GM18907 (cell line): ENCODE measurements at regions not wholly inside any gene's neighbourhood (a gene's known extent, or its start where the extent isn't known, plus 50 kb on each side); places are given as distances from the start of the nearest gene placed in this dataset.
A peak's percentile ranks its signal among the peaks of the same experiment; 100 is the strongest.

Source experiments
- ATAC-seq: cut with Tn5 transposase; IDR thresholded peaks from one replicate; pipeline ENCODE4 v1.9.1; 2021; ENCODE audit warnings: mild to moderate bottlenecking, moderate library complexity; ENCODE audit not compliant: unreplicated experiment

DNA sequence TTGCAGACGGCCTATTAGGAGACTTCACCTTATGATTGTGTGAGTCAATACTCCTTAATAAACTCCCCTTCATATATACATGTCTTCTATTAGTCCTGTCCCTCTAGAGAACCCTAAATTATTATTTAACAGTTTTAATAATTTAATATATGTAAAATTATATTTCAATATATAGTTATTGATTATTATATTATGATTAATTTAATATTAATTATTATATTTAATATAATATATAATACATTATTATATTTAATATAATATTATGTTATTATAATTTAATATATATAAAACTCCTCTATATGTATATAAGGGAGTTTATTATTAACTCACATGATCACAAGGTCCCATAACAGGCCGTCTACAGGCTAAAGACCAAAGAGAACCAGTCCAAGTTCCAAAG lies 533.2 kb downstream of the ARAP2 start:
- ATAC-seq, result no peak

DNA sequence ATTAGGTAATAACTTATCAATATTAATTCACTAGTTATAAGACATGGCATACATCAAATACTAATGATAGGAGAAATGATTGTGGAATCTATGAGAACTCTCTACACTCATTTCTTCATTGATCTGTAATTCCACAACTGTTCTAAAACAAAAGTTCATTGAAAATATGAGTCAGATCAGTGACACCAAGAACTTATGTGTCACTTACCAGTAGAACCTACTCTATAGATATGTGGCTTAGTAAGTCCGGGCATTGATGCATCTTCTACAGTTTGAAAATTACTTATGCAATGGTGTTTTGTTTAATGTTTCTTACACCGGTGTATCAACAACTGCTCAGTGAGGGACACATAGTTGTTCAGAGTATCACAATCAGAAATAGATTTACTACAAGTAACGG lies 520.3 kb downstream of the ARAP2 start:
- no peak for ATAC-seq

DNA sequence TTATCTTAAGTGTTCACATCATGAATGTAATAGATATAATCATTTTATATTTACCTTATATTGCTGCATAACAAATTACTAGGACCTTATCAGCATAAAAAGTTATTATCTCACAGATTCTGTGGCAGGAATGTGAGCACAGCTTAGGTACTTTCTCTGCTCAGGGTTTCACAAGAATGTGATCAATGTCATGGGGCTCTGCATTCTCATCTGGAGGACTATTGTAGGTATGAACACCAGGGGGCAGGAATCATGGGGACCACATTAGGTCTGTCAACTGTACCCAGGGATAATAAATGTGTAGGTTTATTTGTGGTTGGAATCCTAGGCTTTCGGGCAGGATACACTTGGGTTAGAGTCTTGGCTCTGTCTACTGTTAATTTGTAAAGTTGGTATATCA lies 519.2 kb downstream of the ARAP2 start:
- peak; percentile 44 for ATAC-seq

DNA sequence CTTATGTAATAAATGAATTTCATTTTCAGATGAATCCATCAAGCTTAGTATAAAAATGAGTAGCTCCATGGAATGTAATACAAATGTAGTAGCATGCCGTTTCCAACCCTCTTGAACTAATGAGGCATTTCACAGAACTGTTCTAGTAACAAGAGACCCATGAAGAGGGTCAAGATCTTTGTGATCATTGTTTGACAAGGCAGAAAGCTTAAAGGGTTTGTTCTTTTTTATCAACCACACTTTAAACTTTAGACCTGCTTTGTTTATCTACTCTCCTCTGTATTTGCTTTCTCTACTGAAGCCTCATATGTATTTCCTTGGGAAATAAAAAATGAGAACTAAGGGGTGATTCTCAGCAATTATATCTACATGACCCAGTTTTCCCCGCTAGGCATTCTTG lies 513.9 kb downstream of the ARAP2 start:
- no peak for ATAC-seq

DNA sequence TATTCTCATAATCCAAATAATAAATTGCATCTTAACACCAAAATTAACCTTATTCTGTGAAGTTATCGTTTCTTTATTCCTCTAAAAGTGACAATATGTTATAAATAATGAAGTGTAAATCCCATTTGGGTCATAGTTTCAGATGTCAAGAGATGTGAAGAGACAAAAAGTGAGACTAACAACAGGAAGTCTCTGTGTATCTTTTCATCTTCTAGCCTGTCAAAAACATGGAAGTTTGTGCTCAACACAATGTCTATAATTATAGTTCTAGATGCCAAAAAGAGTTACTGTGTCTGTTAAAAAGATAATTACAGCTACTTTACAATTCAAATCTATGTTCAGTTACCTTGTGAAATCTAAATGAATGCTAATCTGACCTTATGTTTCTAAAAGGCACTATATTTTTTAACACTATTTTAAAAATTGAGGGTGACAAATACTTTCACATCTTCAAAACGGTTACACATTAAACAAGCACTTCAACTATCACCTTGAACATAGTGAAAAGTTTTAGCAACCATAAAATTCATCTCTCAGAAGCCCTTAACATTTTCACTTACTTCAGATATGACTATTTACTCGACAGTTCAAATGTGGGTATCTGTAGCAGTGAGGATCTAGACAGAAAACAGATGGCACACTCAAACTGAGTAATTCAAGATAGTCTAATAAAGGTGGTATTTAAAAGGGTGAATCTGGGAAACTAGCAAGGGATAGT lies 509.8 kb downstream of the ARAP2 start:
- peak; percentile 80 for ATAC-seq

DNA sequence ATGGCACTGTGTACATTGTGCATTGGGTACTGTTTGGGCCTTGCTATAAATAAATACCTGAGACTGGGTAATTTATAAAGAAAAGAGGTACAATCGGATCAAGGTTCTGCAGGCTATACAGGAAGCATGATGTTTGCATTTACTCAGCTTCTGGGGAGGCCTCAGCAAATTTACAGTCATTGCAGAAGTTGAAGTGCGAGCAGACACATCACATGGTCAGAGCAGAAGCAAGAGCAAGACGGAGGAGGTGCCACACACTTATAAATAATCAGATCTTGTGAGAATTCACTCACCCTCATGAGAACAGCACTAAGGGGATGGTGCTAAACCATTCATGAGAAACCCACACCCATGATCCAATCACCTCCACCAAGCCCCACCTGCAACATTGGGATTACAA lies 505.0 kb downstream of the ARAP2 start:
- no peak for ATAC-seq

DNA sequence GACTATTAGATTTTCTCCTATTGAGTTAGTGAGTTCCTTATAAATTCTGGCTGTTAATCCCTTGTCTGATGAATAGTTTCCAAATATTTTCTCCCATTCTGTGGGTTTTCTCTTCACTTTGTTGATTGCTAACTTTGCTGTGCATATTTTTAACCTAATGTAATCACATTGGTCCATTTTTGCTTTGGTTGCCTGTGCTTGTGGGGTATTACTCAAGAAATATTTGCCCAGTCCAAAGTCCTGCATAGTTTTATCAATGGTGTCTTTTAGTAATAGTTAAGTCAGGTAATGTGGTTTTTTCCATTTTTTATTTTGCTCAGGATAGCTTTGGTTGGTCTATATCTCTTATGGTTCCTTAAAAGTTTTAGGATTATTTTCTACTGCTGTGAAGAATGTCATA lies 490.3 kb downstream of the ARAP2 start:
- ATAC-seq, result no peak

DNA sequence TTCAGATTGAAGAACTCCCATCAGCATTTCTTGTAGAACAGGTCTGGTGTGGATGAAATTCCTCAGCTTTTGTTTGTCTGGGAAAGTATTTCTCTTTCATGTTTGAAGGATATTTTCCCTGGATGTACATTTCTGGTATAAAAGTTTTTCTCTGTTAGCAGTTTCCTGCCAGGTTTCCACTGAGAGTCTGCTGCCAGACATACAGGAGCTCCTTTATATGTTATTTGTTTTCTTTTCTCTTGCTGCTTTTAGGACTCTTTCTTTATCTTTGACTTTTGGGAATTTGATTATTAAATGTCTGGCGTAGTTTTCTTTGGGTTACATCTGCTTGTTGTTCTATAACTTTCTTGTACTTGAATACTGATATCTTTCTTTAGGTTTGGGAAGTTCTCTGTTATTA lies 486.5 kb downstream of the ARAP2 start:
- ATAC-seq, result no peak

DNA sequence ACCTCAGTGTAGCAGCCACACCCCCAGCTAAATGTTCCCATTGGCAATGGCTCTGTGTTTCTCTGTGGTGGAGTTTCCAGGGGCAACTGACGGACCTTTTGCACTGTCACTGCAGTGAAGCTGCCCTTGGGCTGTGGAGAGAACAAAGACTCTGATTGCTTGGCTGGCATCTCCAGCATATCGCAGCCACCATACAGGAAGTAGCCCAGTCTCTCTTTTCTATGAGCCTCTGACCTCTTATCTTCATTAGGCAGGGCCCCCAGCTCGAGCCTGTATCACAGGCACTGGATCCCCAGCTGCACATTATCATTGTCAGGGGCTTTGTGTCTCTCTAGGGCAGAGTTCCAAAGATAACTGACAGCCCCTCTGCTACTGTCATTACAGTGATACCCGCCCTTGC lies 483.5 kb downstream of the ARAP2 start:
- ATAC-seq, result no peak

DNA sequence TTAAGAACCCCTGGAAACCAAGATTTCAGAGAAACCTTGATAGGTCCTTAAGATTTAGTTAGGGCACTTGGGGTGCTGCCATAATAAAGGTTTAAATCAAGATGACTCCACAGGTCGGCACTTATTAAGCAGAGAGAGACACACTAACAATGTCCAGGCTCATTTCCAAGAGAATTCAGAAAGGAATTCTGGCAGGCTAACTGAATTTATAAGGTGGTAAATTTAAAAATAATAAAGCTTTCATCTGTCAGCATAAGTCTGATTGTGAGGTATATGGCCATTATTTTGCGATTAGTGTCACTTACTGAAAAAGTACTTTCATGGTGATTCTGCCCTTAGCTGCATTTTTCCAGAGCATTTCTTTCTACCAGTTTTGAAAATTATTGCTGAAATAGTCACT lies 472.7 kb downstream of the ARAP2 start:
- ATAC-seq, result no peak

DNA sequence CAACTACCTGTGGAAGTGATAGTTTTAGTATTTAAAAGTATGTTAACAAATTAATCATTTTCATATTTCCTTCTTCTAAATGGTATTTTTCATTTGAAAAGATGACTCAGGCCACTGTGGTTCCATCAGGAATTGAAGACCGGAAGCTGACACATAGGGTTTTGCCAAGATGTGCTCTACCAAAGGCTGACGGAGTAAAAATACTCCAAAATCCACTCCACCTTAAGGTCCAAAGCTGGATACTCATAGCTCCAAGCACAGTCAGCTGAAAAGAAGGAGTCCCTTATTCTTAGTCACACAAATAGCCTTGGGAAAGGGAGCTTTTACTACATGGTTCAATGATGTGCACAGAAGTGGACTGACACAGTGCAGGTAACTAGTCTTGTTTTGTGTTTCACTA lies 472.0 kb downstream of the ARAP2 start:
- ATAC-seq, result no peak

DNA sequence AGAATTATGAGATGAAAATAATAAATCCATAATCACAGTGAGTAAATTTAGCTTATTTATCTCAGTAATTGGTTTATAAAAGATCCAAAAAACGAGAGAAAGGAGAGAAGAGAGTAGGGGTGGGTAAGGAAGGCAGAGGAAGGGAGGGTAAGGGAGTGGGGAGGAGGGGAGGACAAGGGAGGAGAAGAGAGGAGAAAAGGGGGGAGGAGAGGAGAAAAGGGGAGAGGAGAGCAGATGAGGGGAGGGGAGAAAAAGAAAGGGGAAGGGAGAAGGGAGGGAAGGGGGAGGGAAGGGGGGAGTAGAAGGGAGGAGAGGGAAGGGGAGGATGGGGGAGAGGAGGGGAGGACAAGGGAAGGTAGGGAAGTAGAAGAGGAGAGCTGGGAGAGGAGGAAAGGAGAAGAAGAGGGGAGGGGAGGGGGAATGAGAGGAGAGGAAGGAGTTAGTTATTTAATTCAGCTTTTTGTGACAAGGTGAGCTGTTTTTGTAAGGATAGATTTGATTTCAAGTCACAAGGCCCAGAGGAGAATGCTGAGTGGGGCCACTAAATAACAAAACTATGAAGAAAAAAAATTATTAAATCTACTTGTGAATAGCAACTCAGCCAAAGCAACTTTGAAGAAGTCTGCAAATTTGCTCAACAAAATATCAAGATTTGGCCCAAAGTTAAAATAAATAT lies 454.3 kb downstream of the ARAP2 start:
- ATAC-seq, result no peak

DNA sequence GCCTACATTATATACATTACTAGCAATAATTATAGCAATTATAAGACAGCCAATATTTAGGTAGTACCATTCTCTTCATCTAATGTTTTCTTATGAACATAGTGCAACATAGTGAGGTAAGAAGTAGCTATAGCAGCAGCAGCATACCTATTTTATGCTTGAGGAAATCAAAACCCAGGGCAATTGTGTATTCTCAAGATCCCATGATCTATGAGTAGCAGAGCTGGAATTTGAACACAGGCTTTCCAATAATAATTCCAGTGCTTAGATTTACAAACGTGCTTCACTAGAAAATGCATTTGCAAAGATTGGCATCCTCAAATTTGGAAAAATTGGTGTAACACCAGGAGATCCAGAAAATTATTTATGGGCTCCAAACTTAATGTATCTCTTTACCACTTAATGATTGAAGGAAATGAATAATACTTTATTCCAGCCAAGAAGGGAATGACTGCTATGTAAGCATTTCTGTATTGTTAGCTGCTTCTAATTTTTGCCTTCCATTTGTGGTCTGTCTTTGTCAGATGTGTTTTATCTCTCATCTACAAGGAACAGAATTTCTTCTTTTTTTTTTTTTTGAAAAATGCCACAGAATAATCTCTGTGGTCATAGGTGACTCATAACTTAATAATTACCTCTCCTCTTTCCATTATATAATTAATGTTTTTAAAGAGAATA lies 451.1 kb downstream of the ARAP2 start:
- ATAC-seq, result no peak

DNA sequence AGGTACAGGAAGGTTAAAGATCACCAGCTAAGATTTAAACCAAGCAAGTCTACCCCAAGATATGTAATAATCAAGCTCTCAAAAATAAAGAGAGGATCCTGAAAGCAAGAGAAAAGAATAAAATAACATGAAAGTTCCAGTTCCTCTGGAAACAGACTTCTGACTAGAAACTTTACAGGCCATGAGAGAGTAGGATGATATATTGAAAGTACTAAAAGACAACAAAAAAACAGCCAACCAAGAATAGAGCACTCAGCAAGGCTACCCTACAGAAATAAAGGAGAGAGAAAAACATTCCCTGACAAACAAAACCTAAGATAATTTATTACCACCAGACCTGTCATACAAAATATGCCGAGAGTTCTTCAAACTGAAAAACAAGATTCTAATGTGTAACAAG lies 450.5 kb downstream of the ARAP2 start:
- ATAC-seq, result no peak

DNA sequence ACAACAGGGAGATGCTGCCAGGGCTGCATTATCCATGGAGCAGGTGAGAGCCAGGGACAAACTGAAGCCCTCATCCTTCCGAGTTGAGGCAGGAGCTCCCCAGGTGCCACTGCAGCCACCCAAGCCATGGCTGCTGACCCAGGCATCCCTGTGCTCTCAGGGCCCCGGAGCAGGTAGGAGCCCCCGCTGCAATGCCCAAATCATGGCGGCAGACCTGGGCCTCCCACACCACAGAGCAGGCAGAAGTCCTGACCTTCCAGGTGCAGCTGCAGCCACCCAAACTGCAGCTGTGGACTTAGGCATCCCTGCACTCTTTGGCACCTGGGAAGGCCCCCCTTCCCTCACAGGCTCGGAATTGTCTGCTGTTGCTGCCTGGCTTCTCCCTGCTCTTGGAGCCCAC lies 443.6 kb downstream of the ARAP2 start:
- no peak for ATAC-seq

DNA sequence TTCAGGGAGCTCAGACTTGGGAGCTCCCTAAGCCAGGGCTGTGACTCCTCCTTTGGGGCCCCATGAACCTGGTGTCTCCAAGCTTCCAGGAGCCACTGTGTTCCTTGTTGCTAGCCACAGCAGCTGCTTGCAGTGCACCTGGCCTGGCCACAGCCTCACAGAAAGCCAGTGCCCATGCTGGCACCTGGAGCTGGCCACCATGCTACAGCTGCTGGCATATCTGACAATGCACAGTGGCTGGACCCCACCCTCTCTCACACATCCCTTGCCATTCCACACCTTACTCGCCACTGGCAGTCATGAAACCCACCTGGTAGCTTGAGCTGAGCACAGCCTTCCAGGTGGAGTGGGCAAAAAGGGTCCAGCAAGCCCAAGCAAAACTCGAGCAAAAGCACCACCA lies 441.7 kb downstream of the ARAP2 start:
- no peak for ATAC-seq

DNA sequence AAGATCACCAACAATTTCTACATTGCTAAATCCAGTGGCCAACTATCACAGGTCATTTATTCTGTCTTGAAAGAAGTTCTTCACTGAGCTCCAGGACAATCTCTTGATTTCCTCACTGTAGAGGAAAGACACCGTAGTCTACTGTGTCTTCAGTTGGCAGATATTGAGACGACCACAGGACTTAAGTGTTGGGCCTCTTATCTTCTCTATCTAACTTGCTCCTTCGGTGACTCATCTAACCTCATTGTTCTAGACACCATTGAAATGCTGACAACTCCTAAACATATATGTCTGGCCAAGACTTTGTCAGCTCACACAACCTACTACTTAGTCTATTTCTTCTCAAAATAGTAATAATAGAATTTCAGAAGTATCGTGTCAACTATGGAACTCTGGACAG lies 425.8 kb downstream of the ARAP2 start:
- no peak for ATAC-seq

DNA sequence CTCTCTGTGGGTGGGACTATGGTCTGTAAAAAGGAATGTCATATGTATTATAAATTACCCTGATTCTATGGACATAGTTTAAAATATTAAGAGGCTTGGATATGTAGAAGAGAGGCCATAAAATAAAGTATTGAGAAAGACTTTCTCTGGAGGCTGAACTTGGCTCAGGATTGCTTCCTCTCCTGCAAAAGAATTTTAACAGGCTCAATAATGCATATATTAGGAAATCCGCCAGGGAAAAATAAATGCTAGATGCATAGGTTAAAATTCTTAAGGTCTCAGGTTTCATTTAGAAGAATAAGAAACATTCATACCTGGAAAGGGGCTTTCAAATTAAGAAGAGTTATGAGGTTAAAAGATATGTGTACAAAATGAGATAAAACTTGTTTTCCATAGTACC lies 424.3 kb downstream of the ARAP2 start:
- no peak for ATAC-seq

DNA sequence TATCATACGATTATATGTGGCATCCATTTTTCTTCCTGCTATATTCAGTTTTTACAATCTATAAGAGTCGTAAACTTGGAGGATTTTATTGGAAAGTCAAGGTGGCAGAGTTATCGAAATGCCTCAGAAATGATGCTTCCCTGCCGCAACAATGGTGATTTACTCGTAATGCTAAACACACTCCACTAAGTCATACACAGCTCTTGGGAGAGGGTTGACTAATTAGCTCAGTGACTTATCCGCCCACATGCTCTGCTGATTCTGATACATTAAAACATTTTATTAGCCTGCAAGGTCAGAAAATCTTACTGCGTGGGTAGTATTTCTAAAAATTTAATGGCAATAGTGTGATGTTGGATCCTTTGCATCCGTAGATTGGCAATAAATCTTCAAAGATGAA lies 420.1 kb downstream of the ARAP2 start:
- no peak for ATAC-seq

DNA sequence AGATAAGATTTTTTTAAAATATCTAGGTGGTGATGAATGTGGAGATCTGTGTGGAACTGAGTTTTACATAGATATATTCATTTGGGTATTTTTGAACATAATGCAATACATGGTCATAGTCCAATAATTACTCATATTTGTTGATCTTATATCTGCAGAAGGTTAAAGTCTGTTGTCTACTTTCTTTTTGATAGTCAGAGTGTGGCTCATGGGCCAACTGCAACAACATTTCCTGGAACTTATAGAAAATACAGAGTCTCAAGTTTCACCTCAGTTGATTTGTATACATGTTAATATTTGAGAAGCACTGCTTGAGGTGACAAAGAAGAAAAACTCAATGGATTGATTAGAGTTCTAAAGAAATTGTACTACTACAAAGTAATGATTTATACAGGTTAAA lies 408.4 kb downstream of the ARAP2 start:
- no peak for ATAC-seq

DNA sequence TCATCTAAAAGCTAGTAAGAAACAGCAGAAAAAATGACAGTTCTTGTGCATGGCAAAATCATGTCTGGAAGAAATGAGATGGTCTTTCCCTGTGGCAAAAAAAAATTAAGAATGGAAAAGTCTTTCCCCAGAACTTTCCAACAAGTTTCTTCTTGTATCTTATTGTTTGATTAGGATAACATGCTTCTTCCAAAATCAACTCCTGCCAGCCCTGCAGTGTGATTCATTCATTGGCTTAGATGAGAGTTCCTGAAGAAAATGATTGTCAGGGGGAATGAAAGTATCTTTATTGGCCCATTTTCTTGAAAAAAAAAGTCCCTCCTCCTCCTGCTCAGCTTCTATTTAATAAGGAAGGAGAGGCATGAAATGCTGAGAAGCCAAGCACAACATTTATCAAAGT lies 407.7 kb downstream of the ARAP2 start:
- no peak for ATAC-seq

DNA sequence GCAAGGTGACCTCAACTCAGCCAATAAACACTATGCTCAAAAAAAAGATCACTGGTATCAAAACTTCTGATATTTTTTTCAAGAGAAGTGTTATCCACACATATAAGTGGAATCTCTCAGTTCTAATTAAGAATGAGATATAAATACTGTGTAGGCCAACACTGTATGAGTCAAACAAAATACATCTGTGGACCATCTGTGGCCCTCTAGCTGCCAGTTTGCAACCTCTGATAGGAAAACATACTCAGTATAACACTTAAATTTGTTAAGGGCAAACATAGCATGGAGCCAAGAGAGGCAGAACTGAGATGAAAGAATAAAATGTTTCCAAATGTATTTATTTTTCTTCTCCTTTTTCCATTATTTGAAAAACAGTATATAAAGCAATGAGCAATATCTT lies 377.3 kb downstream of the ARAP2 start:
- no peak for ATAC-seq
